ENCODE measurements at regions not wholly inside any gene's neighbourhood (a gene's known extent, or its start where the extent isn't known, plus 50 kb on each side); places are given as distances from the start of the nearest gene placed in this dataset.

DNA sequence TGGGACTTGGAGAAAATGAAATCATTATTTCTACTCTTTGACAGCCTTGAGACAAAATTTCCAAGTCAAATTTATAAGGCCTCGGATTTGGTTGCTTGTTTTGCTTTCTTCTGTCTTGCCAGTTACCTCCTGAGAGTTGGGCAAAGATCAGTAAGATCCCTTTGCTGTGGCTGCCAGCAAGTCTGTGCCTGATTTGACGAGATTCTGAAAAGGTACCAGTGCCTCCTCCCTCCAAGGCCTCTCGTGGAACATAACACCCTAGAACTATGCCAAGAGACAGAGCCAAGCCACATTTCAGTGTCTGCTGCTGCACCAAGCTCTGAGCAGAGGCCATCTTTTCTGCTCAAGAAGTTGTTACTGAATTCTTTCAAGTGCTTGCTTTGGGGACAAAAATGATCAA, 61.0 kb downstream of the GTPBP8 start:
- H3K36me3 Mint-ChIP-seq (ENCODE audit: low read depth), result no peaks in the 10 kb centered on the region
- H3K4me3 Mint-ChIP-seq, result no peak overlapping the region
- no peaks in the 10 kb centered on the region for H3K9me3 Mint-ChIP-seq
- H3K27me3 Mint-ChIP-seq (ENCODE audit: low read depth), result no peaks in the 10 kb centered on the region
- no peak for DNase-seq (ENCODE audit: low spot score)
- no peak overlapping the region for H3K27ac Mint-ChIP-seq
- no peaks in the 10 kb centered on the region for H3K4me1 Mint-ChIP-seq (ENCODE audit: low read depth)

DNA sequence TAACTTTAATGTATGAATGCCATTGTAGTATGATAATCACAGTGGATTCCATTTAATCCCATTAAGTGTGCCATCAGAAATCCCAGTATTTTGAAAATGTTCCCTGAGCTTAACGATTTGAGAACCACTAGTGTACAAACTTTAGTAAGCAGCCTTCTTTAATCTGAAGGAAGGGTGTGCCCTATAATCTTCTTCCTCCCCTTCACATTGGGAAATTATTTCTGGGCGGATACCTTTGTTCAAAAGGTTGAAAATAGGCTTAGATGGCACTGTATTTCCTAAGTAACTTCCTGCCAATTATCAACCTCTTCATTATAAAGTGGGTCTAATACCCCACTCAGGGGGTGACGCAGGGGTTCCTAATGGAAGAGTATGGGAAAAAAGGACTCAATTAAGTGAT, 62.4 kb downstream of the GTPBP8 start:
- H3K4me1 Mint-ChIP-seq (ENCODE audit: low read depth), result no peaks in the 10 kb centered on the region
- no peak overlapping the region for H3K4me3 Mint-ChIP-seq
- no peaks in the 10 kb centered on the region for H3K27me3 Mint-ChIP-seq (ENCODE audit: low read depth)
- H3K27ac Mint-ChIP-seq, result no peak overlapping the region
- H3K9me3 Mint-ChIP-seq, result no peaks in the 10 kb centered on the region
- no peaks in the 10 kb centered on the region for H3K36me3 Mint-ChIP-seq (ENCODE audit: low read depth)
- DNase-seq (ENCODE audit: low spot score), result no peak

DNA sequence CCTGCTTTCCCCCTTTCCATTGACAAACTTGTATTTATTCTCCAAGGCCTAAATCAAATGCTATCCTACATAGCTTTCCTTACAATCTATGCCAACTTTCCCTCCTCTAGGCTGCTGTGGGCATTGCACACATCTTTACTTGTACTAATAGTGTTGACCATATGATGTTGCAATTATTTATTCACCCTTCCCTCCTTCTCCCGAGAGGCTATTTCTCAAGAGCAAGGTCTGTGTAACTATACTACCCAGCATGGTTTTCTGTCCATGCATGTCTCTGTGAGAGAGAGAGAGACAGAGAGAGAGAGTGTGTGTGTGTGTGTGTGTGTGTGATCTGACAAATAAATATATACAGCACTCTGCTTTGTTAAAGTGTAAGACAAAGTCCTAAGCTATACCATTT, 63.8 kb downstream of the GTPBP8 start:
- Mint-ChIP-seq H3K9me3 (no peaks in the 10 kb centered on the region), H3K27ac (no peak overlapping the region), H3K4me3 (no peak overlapping the region), H3K4me1 (ENCODE audit: low read depth) (no peaks in the 10 kb centered on the region), H3K36me3 (ENCODE audit: low read depth) (no peaks in the 10 kb centered on the region), H3K27me3 (ENCODE audit: low read depth) (no peaks in the 10 kb centered on the region)
- no peak for DNase-seq (ENCODE audit: low spot score)

DNA sequence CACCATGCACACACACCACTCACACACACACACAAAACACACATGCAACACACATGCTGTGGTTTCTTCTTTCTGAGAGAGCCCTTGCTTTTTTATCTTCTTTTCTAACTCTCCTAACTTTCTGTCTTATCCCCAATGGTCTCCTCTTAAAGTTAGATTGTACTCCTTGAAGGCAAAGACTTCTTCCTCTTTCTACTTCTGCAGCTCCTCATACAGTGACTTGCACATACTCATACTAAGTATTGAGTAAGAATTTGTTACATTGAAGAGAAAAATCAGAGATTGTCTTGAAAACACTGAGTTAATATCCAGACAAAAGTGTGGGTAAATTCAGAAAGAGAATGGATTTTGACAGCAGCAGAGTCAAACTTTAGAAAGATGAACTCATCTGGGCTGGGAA, 64.4 kb downstream of the GTPBP8 start:
- Mint-ChIP-seq H3K27ac (no peak overlapping the region), H3K4me1 (ENCODE audit: low read depth) (no peaks in the 10 kb centered on the region), H3K27me3 (ENCODE audit: low read depth) (no peaks in the 10 kb centered on the region), H3K4me3 (no peak overlapping the region), H3K36me3 (ENCODE audit: low read depth) (no peaks in the 10 kb centered on the region), H3K9me3 (no peaks in the 10 kb centered on the region)
- no peak for DNase-seq (ENCODE audit: low spot score)

DNA sequence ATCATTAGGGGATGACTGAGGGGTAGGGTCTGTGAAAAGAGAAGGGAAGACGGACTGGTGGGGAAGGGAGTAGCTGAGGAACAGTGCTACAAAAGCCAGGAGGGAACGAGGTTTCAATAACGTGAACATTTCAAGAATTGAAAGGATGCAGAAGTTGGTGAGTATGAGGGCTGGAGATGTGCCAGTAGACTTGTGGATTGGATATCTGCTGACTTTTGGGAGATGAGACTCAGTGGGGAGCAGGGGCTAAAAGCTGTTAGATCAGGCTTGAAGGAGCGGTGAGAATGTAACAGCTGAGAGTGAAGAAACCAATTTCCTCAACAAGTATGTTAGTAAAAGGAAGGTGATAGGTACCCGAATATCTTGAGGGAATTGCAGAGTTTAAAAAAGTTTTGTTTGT, 65.2 kb downstream of the GTPBP8 start:
- H3K36me3 Mint-ChIP-seq (ENCODE audit: low read depth), result no peaks in the 10 kb centered on the region
- no peaks in the 10 kb centered on the region for H3K9me3 Mint-ChIP-seq
- no peak for DNase-seq (ENCODE audit: low spot score)
- H3K4me1 Mint-ChIP-seq (ENCODE audit: low read depth), result no peaks in the 10 kb centered on the region
- no peaks in the 10 kb centered on the region for H3K27me3 Mint-ChIP-seq (ENCODE audit: low read depth)
- no peak overlapping the region for H3K27ac Mint-ChIP-seq
- H3K4me3 Mint-ChIP-seq, result no peak overlapping the region

DNA sequence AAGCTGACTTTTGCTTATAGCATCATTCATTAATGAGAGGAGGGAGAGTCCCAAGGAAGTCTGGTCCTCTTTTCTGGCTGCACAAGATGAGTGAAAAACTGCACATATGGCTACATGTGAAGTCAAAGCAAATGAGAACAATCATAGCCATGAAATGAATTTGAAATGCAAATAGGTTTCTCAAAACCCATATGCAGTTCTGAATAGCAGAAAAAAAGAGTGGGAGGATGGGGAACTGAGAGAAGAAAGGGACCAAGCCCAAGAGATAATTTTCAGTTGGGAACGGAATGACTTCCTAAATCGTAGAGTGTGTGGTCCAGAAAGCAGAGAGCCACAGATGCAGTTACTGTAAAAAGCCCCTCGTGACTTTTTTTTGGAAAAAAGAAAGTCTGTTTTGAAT, 66.3 kb downstream of the GTPBP8 start:
- H3K27me3 Mint-ChIP-seq (ENCODE audit: low read depth), result no peaks in the 10 kb centered on the region
- no peaks in the 10 kb centered on the region for H3K9me3 Mint-ChIP-seq
- H3K4me3 Mint-ChIP-seq, result no peak overlapping the region
- H3K4me1 Mint-ChIP-seq (ENCODE audit: low read depth), result no peaks in the 10 kb centered on the region
- no peak for DNase-seq (ENCODE audit: low spot score)
- no peak overlapping the region for H3K27ac Mint-ChIP-seq
- no peaks in the 10 kb centered on the region for H3K36me3 Mint-ChIP-seq (ENCODE audit: low read depth)

DNA sequence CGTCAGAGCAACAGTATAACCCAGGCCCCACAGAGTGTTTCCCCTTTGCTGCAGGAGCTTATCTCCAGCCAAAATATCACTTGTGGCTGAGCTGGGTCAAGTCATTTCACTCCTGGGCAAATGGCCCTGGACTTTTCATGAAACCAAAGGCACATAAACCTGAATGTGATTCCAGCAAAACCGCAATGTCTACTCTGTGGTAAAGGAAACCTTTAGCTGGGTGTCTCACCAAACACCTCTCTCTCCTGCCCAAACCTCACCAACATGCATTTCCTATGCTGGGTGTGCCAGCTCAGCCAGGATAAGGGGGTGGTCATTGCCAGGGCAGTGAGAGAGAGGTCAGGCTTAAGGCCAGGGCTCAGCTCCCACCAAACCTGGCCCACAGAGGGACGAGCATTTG, 67.4 kb downstream of the GTPBP8 start:
- no peak for DNase-seq (ENCODE audit: low spot score)
- no peak overlapping the region for H3K4me3 Mint-ChIP-seq
- H3K4me1 Mint-ChIP-seq (ENCODE audit: low read depth), result no peaks in the 10 kb centered on the region
- H3K27ac Mint-ChIP-seq, result no peak overlapping the region
- no peaks in the 10 kb centered on the region for H3K27me3 Mint-ChIP-seq (ENCODE audit: low read depth)
- no peaks in the 10 kb centered on the region for H3K9me3 Mint-ChIP-seq
- no peaks in the 10 kb centered on the region for H3K36me3 Mint-ChIP-seq (ENCODE audit: low read depth)

DNA sequence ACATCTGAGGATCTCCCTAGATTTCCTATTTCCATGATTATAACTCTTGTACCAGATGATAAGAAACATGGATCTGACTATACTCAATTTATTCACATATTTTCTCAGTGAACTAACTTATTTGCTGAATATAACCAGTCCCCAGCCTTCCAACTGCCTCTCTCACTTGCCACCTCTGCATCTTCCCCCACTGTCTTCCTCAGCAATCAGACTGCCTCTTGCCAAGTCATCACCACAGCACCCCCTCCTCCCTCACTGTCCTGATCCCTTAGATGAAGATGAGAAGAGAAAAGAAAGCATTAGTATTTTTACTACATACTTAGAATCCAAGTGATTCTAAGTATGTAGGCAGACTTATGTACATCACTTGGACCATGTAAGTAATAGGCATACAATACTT, 71.9 kb downstream of the GTPBP8 start:
- Mint-ChIP-seq H3K27ac (no peak overlapping the region), H3K4me1 (ENCODE audit: low read depth) (no peaks in the 10 kb centered on the region), H3K9me3 (peaks cover 6% of the 10 kb centered on the region), H3K27me3 (ENCODE audit: low read depth) (no peaks in the 10 kb centered on the region), H3K4me3 (no peak overlapping the region), H3K36me3 (ENCODE audit: low read depth) (no peaks in the 10 kb centered on the region)
- no peak for DNase-seq (ENCODE audit: low spot score)

DNA sequence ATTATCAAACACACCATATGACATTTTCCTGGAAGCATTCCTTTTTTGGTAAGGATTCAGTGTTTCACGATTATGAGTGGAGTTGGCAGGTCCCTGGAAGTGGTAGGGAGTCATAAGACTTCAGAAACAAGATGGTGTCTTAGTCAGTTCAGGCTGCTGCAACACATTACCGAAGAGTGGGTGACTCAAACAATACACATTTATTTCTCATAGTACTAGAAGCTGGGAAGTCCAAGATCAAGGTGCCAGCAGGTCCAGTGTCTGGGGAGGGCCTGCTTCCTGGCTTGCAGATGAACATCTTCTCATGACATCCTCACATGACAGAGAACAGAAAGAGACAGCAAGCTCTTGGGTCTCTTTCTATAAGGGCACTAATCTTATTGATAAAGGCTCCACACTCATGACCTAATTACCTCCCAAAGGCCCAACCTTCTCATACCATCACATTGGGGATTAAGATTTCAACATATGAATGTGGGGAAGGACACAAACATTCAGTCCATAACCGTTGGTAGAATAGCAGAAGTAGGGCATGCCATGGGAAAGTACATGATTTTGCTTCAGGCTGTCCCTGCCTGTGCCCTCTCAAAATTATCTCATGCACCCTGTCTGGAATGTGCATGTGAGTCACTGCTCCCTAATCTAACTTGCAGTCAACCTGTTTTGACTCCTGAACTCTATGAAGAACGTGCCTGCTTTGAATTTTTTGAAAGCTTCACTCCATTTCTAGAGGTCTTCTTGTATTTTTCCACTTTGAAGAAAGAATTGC, 72.5 kb downstream of the GTPBP8 start:
- H3K9me3 Mint-ChIP-seq, result peaks cover 6% of the 10 kb centered on the region
- H3K4me3 Mint-ChIP-seq, result no peak overlapping the region
- DNase-seq (ENCODE audit: low spot score), result no peak
- H3K27me3 Mint-ChIP-seq (ENCODE audit: low read depth), result no peaks in the 10 kb centered on the region
- no peaks in the 10 kb centered on the region for H3K4me1 Mint-ChIP-seq (ENCODE audit: low read depth)
- H3K36me3 Mint-ChIP-seq (ENCODE audit: low read depth), result no peaks in the 10 kb centered on the region
- H3K27ac Mint-ChIP-seq, result no peak overlapping the region

DNA sequence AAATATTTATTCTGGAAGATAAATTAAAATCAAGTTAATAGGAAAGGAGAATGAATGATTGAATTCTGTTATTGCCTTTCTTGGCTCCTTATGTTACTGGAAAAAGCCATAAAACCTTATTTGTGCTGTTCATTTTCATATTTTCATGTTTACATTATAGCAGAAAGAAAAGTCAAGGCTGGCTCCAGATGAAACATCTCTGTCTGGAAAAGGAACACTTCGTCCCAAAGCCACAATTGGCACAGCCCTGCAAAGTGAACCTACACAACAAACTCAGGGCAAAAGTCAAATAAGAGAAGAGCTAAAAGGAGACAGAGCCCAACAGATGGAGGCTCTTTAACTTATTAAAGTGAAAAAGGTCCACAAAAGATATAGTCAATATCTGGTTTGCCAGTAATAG, 73.4 kb downstream of the GTPBP8 start:
- Mint-ChIP-seq H3K4me1 (ENCODE audit: low read depth) (no peaks in the 10 kb centered on the region), H3K36me3 (ENCODE audit: low read depth) (no peaks in the 10 kb centered on the region), H3K4me3 (no peak overlapping the region), H3K27ac (no peak overlapping the region), H3K27me3 (ENCODE audit: low read depth) (no peaks in the 10 kb centered on the region), H3K9me3 (peaks cover 6% of the 10 kb centered on the region)
- DNase-seq (ENCODE audit: low spot score), result no peak

DNA sequence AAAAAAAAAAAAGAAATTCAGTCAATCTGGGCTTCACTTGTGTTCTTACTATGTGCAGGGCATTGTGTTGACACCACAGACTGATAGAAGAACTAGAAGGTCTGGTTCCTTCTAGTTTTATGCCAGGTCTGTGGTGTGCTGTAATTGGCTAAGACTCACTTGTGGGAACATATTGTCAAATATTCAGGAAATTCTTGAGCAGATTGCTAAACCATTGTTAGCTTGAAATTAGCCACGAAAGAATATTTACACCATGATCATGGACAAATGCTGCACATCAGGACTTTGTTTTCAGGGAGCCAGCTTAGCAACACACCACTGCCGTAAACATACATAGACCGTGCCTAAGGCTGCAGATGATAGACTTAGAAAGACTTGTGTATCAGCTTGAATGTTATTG, 74.6 kb downstream of the GTPBP8 start:
- H3K27me3 Mint-ChIP-seq (ENCODE audit: low read depth), result no peaks in the 10 kb centered on the region
- H3K9me3 Mint-ChIP-seq, result peaks cover 6% of the 10 kb centered on the region
- H3K4me1 Mint-ChIP-seq (ENCODE audit: low read depth), result no peaks in the 10 kb centered on the region
- no peaks in the 10 kb centered on the region for H3K36me3 Mint-ChIP-seq (ENCODE audit: low read depth)
- DNase-seq (ENCODE audit: low spot score), result no peak
- no peak overlapping the region for H3K27ac Mint-ChIP-seq
- no peak overlapping the region for H3K4me3 Mint-ChIP-seq

DNA sequence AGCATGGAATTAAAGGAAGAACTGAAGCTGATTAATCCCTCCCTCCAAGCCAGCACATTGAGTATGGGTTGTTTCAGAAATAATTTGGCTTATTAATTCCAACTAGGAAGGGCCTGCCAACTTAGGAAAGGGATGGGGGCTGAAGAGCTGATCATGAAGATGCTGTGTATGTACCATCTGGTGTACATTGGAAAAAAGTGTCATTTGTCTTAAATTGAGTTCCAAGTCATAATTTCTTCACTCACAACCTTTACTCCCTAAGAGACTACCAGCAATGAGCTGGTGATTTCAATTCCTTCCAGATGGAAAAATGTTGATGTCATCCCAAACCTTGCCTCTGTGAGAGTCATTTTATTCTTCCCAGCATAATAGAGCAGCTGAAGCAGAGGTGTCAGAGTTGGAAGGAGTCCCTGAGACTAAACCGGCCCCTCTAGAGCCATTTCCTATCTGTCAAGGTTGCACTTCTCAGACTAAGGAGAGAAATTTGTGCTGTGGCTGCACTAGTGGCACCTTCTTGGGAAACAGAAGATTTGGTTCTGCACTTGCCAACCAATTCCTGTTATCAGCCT, 79.4 kb downstream of the GTPBP8 start:
- Mint-ChIP-seq H3K27ac (no peak overlapping the region), H3K36me3 (ENCODE audit: low read depth) (no peaks in the 10 kb centered on the region), H3K4me3 (no peak overlapping the region), H3K4me1 (ENCODE audit: low read depth) (no peaks in the 10 kb centered on the region), H3K27me3 (ENCODE audit: low read depth) (no peaks in the 10 kb centered on the region), H3K9me3 (peaks cover 6% of the 10 kb centered on the region)
- no peak for DNase-seq (ENCODE audit: low spot score)

DNA sequence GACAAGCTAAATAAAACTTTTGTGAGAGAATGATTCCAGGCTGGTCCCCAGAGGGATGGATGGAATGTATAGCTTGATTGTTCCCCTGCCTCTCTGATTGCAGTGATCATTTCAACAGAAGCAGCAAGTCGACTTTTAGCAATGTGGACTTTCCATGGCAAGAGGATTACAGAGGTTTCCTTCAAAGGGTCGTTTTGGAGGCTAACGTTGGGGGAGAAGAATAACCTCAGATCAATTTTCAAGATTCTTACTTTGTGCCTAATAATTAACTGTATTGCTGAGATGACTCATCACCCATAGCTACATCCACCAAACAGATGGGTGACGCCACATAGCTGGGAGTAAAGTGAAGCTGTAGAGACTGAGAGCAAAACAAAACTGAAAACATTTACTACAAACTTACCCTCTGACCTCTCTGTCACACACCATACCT, 79.9 kb downstream of the GTPBP8 start:
- H3K36me3 Mint-ChIP-seq (ENCODE audit: low read depth), result no peaks in the 10 kb centered on the region
- H3K4me3 Mint-ChIP-seq, result no peak overlapping the region
- H3K4me1 Mint-ChIP-seq (ENCODE audit: low read depth), result no peaks in the 10 kb centered on the region
- H3K27ac Mint-ChIP-seq, result no peak overlapping the region
- peaks cover 6% of the 10 kb centered on the region for H3K9me3 Mint-ChIP-seq
- no peaks in the 10 kb centered on the region for H3K27me3 Mint-ChIP-seq (ENCODE audit: low read depth)
- no peak for DNase-seq (ENCODE audit: low spot score)

DNA sequence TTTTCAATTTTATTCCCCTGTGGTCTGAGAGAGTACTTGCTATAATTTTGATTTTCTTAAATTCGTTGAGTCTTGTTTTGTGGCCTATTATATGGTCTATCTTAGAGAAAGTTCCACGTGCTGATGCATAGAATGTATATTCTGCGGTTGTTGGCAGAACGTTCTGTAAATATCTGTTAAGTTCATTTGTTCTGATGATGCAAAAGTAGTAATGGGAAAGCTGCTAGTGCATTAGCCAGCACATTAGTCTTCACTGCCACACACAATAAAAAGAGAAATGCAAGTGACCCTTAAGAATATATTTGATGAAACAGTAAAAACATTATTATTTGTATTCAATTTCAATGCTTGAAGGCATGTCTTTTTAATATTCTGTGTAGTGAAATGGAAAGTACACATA, 84.8 kb downstream of the GTPBP8 start:
- Mint-ChIP-seq H3K27ac (no peak overlapping the region), H3K36me3 (ENCODE audit: low read depth) (no peaks in the 10 kb centered on the region), H3K27me3 (ENCODE audit: low read depth) (no peaks in the 10 kb centered on the region), H3K4me3 (no peak overlapping the region), H3K9me3 (no peaks in the 10 kb centered on the region), H3K4me1 (ENCODE audit: low read depth) (peaks cover 1% of the 10 kb centered on the region)
- no peak for DNase-seq (ENCODE audit: low spot score)

Data from T-helper 2 cell treated with Interferon-gamma antibody and Interleukin-4, amounts not matched to agents 5 μg/mL and 100 μg/mL, for 36 hours (primary cell).